ENCODE measurements at regions not wholly inside any gene's neighbourhood (a gene's known extent, or its start where the extent isn't known, plus 50 kb on each side); places are given as distances from the start of the nearest gene placed in this dataset.

GRCh38 chr5:158287643-158288271 is 428.8 kb upstream of the CLINT1 start:
- DNase-seq = no peak

DNA sequence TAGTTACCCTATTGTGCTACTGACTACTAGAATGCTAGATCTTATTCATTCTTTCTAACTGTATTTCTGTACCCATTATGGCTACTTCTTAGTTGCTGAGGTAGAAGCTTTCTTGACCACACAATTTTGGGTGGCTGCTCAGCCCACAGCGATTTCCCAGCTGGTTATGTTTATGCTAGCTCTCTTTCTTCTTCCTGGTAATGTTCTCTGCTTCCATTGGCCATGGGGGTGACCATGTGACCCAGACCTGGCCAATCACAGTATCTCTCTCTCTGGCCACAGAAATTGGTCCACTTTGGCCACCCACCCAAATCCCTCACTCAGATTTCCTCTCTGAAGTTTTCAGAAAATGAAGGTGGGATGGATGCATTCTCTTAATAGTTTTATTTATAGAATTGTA is 427.9 kb upstream of the CLINT1 start:
- DNase-seq = no peak

DNA sequence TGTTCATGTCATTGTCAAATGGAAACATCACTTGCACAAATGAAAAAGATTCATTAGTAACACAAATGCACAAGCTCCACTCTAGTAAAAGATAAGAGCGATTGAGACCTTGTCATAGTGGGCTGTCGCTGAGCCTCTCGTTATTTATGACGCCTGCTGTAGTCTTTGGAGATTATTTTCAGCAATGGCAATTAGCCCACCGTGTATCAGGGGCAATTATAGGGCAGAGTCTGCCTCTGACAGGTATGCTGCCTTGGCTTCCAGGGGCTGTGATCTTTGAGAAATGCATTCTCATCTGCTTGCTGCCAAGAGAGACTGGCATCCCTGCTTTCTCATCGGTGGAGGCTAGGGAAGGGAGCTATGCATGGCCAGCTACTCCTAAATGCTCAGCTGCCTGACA is 426.8 kb upstream of the CLINT1 start:
- no peak for DNase-seq

DNA sequence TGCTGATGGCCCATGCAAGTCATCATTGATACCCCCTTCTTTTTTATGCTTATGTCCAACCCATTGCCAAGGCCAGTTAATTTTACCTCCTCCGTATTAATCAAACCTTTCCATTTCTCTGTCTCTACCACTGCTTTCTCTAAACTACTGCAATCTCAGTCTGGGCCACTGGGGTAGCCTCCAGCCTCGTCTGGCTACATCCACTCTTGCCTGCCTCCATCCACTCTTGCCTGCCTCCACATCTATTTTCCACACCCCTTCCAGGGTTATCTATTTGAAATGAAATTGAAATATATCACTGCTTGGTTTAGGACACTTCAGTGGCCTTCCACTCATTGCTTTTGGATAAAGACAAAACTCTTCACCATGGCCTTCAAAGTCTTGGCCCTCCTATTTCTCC is 425.3 kb upstream of the CLINT1 start:
- DNase-seq = no peak

DNA sequence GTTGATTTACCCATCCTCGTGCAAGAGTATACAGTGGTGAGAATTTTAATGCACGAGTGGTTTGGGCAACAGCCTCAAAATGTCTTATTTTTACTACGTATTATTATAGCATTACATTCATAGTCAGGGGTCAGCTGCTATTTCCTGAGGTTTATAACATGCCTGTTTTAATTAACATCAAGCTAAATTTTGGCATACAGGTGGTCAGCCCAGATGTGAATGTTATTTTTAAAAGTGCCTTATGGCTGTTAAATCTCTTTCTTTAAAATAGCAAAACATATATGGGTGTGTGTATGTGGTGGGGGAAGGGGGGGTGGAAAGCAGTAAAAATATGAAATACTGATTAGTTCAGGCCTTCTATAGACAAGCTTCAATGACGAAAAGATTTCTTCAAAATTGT is 424.5 kb upstream of the CLINT1 start:
- no peak for DNase-seq

GRCh38 chr5:158278216-158278925 is 419.4 kb upstream of the CLINT1 start:
- no peak for DNase-seq

- DNase-seq = no peak
These were observed 418.3 kb upstream of the CLINT1 start for GRCh38 chr5:158277276-158277675.

DNA sequence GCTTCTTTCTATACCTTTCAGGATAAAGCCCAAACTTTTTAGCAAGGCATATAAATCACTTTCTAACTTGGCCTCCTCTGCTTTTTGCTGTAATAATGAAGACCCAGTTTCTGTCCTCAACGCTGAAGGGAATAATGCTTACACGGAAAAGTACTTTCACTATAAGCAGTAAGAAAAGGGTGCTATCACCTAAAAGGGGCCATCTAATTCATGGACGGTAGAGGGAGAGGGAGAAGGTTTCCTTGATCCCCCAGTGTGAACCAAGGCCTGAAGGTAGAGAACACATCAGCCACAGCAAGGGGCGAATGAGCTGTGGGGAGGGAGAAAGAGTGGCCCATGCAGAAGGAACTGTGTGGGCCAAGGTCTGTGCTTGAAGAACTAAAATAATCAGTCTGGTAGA is 417.7 kb upstream of the CLINT1 start:
- DNase-seq = no peak

DNA sequence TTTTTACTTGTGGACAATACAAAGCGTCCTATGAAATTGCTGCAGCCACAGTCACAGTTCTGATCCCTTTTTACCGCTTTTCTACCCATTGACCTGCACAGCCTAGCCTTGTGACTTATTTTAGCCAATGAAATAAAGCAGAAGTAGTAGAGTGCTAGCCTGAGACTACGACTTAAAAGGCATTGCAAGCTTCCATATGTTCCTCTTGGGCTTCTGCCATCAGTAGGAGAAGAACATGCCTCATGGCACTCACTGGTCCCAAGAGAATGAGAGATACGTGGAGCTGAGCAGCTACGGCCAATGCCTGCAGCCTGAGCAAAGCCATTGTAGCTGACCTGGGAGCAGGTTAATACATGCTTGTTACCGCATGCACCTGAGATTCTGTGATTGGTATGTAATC is 416.6 kb upstream of the CLINT1 start:
- no peak for DNase-seq

DNA sequence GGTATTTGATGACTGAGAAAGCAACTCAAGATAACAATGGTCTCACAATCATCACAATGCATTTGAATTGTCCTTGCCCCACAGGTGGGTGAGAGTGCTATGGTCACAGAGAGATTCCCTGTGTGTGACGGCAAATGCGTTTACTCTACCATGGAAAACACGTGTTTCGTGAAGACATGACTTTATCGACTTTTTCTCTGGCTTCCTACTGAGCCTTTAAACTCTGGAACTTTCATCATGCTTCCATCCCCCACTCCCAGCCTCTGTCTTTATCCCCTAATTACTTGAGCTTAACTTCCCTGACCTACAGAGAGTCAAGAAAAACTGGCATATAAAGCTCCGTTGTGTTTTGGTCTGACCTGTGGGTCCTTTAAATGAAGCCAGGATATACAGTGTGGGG is 414.1 kb upstream of the CLINT1 start:
- no peak for DNase-seq

GRCh38 chr5:158272409-158272808 is 413.5 kb upstream of the CLINT1 start:
- no peak for DNase-seq

DNA sequence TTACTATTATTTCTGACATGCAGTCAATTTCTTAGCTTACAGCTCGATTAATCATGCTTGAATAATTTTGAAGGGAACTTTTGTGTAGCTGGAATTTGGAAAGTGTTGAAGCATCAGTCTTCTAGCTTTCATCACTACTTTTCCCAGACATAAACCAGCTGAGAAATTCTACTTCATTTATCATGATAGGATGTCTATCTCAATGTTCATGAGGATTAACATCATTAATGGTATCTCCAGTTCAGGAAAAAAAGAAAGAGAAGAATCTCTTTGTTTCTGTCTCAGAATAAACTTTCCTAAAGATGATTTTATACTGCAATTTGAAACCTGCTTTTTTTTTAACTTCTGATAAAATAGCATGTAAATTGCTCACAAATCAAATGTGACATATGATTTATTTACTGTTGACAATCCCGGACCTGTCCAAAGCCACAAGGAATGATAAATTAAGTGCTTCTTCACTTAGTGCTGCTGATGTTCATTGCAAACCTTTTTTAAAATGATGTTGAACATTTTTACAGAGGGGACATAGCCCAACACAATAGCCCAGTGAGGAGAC is 412.1 kb upstream of the CLINT1 start:
- no peak for DNase-seq

- DNase-seq = no peak
These were observed 409.3 kb upstream of the CLINT1 start for GRCh38 chr5:158268286-158268685.

- DNase-seq = no peak
These were observed 408.3 kb upstream of the CLINT1 start for GRCh38 chr5:158267228-158267627.

DNA sequence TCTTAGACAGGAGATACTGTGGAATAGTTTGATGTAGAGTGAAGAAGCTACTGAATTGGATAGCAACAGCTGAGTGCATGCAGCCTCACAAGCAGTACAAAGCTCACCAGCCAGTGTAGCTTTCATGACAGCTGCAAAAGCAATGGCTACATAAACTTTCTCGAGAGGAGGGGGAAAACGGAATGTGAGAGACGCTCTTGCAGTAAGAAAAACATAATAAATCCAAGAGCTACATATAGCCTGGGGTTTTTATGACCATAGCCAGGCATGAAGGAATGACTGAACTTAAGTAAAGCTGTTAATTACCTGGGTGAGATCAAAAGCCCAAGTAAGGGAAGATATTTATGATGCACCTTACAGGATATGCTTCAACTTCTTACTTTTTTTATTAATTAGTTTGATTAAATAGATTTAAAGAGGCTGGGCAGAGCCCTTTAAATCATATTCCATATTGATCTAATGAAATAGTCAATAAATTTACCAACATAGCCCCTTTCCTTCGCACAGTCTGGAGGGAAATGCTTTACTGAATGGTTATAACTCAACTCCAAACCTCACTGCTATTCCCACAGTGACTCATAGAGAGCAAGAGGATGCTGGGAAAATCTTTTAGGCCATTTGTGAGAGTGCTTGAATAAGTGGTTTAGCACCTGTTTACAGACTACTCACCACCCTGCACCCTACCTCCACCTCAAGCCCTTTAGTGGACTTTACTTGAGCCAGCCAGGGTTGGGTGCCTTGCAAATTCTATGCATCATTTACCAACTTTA is 407.2 kb upstream of the CLINT1 start:
- no peak for DNase-seq

DNA sequence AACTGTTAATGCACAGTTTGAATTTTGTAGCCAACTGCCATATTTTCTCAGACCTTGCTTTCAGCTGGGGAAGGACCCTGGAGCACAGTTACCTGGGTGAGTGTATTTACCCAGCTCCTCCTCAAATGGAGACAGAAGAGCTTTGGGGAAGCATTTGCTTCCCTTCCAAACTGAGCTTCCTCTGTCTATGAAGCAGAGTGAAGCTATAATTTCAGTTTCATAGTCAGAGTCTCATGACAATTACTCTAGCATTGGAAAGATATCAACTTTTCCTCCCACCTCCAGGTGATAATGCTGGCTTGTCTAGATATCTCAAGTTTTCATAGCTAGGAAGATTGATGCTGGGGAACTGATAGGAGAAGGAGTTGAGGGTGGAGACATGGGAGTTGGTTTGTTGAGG is 406.4 kb upstream of the CLINT1 start:
- DNase-seq = no peak

DNA sequence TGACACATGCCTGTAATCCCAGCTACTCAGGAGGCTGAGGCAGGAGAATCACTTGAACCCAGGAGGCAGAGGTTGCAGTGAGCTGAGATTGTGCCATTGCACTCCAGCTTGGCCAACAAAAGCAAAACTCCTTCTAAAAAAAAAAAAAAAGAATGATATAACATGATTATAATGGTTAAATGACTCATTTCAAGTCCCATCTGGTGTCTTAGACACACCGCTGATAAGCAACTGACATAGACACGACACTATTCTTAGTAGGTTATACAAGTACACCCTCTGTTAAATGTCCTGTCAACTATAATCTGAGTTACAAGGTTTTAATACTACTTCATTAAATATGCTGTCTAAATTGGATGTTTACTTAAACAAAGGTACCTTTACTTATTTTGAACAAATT is 405.3 kb upstream of the CLINT1 start:
- DNase-seq = no peak

DNA sequence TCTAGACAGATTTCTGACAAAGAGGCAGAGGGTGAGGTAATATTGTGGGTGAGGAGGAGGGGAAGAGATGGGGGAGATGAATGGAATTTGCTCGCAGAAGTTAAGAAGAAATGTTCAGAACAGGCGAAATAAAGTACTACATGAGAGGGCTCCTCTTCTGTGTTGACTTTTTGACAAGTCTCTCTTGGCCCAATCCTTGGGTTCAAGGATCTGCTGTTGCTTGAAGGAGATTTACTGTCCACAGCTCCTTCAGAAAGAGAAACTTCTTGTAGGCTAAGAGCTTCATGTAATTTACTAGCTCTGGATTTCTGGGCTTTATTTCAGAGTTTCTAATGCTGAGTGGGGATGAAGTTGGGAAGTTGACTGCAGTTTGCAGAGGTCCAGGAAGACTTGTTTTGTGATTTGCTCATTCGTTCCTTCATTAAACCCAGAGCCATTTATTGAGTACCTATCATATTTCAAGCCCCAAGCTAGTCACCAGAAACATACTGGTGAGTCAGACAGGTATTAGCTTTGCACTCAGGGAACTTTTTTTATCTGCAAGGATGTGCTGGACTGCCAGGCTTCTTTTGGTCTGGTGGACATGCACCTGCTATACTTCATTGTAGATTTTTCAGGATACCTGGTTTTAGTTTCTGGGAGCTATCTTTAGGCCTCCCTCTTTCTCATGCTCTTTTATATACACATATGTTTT is 402.9 kb upstream of the CLINT1 start:
- DNase-seq = no peak

DNA sequence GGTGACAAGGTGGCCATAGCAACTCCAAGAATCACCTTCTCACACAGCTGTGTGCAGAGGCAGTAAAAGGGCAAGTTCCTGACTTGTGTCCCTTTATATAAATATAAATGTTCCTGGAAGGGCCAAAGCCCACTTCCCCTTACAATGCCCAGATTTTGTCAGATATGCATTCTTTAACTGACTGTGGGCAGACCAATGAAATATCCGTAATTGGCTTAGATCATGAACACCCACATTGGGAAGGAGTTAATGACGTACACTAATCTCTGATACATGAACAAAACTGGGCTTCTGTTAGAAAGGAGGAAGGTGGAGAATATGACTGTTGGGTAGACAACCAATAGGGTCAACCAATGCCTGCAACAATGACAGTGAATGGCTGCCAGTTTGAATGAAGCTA is 397.2 kb upstream of the CLINT1 start:
- no peak for DNase-seq

DNA sequence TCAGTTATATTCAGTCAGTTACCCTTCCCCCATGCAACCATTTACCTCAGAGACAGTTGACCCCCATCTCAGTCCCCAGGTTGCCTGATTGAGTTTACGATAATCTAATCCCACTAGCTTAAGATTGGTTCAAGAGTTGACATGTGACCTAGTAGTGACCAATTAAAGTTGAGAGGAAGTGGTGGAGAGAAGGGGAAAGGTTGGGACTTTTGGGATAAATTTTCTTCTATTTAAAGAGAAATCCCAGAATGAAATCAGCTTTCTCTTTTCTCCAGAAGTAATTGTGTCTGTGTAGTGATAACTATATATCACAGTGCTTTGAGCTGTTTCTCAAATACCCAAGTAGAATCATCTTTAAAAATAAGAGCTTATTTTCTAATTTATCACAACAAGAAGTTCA is 396.7 kb upstream of the CLINT1 start:
- no peak for DNase-seq

DNA sequence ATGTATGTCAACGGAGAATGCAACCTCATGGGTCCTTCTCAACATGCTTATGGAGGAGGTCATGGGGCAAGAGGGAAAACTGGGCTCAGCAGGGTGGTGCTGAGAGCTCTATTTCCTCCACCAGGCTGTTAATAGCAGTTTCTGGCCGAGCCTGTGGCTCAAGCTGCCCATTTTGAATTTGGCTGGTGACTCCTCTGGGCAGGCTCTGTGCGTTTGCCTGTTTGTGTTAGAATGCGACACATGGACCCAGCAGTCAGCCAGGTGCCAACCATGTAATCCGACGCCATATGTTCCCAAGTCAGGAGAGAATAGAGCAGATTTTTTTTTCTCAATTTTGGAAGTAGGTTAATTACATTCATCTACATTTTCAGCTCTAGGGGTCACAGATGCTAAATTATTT is 387.7 kb upstream of the CLINT1 start:
- DNase-seq = no peak

- DNase-seq = no peak
These were observed 386.6 kb upstream of the CLINT1 start for GRCh38 chr5:158245513-158245912.

DNA sequence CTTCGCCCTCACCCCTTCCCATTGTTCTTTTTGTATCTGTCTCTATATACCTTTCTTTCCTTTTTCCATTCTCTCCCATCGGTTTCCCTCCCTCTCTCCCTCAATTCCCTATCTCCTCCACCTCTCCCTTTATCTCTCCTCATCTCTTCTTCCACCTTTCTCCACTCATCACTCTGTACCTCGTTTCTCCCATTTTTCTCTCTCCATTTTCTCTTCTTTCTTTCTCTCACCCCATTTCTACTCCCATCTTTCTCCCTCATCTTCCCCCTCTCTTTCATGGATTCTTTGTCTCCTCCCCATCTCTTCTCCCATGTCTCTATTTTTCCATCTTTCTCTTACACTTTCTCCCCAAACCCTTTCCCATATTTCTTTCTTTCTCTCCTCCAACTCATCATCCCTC is 385.9 kb upstream of the CLINT1 start:
- DNase-seq = no peak

All from T-helper 1 cell (primary cell).